D721Med (cell line): ENCODE measurements at regions not wholly inside any gene's neighbourhood (a gene's known extent, or its start where the extent isn't known, plus 50 kb on each side); places are given as distances from the start of the nearest gene placed in this dataset.

Experiments used
- DNase-seq: peaks from one replicate; pipeline ENCODE4 v3.0.0; 2011; ENCODE audit warnings: low spot score; ENCODE audit not compliant: insufficient read length
- FAIRE-seq: peaks from 2 replicates; lab custom pipeline; 2011; peaks lifted over from hg19 to GRCh38; lab: Jason Lieb, UNC
- TF ChIP-seq, protein P1 (sequence below): IDR thresholded peaks from 2 replicates; pipeline ENCODE4 v1.5.1; 2012; ENCODE audit warnings: mild to moderate bottlenecking, control low read depth; ENCODE audit not compliant: insufficient read depth; ENCODE audit errors: missing control alignments

GRCh38 chr5:117082977-117083376 lies 508.4 kb upstream of the SEMA6A start:
- no peak for FAIRE-seq
- TF ChIP-seq, protein P1, sequence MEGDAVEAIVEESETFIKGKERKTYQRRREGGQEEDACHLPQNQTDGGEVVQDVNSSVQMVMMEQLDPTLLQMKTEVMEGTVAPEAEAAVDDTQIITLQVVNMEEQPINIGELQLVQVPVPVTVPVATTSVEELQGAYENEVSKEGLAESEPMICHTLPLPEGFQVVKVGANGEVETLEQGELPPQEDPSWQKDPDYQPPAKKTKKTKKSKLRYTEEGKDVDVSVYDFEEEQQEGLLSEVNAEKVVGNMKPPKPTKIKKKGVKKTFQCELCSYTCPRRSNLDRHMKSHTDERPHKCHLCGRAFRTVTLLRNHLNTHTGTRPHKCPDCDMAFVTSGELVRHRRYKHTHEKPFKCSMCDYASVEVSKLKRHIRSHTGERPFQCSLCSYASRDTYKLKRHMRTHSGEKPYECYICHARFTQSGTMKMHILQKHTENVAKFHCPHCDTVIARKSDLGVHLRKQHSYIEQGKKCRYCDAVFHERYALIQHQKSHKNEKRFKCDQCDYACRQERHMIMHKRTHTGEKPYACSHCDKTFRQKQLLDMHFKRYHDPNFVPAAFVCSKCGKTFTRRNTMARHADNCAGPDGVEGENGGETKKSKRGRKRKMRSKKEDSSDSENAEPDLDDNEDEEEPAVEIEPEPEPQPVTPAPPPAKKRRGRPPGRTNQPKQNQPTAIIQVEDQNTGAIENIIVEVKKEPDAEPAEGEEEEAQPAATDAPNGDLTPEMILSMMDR: no peak
- DNase-seq: no peak

DNA sequence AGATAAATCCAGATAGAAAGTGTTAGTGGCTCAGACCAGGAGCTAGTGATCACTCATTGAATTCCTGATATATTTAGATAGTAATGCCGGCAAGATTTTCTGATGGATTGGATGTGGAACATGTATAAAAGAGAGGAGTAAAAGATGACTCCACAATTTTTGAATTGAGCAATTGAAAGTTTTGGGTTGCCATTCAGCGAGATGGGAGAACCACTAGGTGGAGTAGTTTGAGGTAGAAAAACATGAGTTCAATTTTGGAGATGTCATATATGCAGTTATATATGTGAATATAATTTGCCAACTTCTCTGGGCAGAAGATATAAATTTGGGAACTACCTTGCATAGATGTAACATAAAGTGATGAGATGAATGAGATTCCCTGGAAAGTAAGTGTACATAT lies 502.5 kb upstream of the SEMA6A start:
- TF ChIP-seq, protein P1: peak; percentile 37
- DNase-seq: no peak
- FAIRE-seq: no peak

DNA sequence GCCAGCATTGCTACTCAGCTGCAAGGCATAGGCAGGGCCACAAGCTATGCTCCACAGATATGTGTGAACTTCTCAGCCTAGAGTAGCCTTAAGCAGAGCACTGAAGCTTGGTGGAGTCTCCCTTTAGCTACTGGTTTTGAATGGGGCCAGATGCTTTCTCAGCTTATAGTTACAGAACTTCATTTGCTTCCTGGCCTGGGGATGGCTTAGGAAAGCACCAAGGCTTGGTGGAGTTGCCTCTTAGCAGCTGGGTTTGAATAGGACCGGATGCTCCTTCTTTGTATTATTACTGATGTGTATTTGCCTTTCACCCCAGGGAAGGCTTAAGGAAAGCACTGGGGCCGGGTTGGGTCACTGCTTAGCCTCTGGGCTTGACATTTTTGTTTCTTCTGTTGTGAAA lies 497.8 kb upstream of the SEMA6A start:
- TF ChIP-seq, protein P1: no peak
- FAIRE-seq (no peak), DNase-seq (no peak)

- DNase-seq: no peak
- no peak for FAIRE-seq
- TF ChIP-seq, protein P1: no peak
Measured at GRCh38 chr5:117065800-117066199, 491.2 kb upstream of the SEMA6A start.

DNA sequence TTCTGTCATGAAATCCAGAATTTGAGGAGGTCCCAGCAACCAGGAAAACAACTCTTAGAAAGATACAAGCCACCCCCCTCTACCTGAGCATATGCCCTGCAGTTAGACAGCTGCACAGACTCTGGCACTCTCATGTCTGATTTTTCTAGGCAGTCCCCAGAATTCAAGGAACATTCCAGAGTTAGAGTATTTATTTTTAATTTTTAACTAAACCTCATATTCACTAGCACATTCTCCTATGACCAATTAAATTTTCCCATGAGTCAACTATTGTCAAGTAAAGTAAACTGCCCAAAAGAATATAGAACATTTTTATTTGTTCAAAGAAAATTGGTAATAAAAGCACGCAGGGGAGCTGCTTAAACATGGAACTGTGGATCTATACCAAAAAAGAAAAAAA lies 490.5 kb upstream of the SEMA6A start:
- TF ChIP-seq, protein P1: no peak
- FAIRE-seq (no peak), DNase-seq (no peak)

- FAIRE-seq: no peak
- TF ChIP-seq, protein P1: no peak
- DNase-seq: no peak
Measured at GRCh38 chr5:117060099-117060498, 485.5 kb upstream of the SEMA6A start.

- TF ChIP-seq, protein P1: no peak
- FAIRE-seq: no peak
- no peak for DNase-seq
Measured at GRCh38 chr5:117058740-117059139, 484.1 kb upstream of the SEMA6A start.
